Panc1 (cell line): ENCODE measurements at regions not wholly inside any gene's neighbourhood (a gene's known extent, or its start where the extent isn't known, plus 50 kb on each side); places are given as distances from the start of the nearest gene placed in this dataset.

Experiments used
- POLR2AphosphoS5 ChIP-seq: IDR thresholded peaks from 2 replicates; pipeline ENCODE4 v1.6.1; 2012; ENCODE audit warnings: mild to moderate bottlenecking, low read depth, low read length, moderate library complexity
- REST ChIP-seq, 2 experiments: IDR thresholded peaks; 2 replicates each; pipeline ENCODE4 v1.6.1; 2011 to 2012; ENCODE audit warnings: low read depth in 2 of 2, control low read depth in 1 of 2, low read length in 1 of 2, mild to moderate bottlenecking in 1 of 2, moderate library complexity in 1 of 2; ENCODE audit not compliant: insufficient read depth in 1 of 2
- SIN3A ChIP-seq: IDR thresholded peaks from 2 replicates; pipeline ENCODE4 v1.6.1; 2012; ENCODE audit warnings: low read depth, mild to moderate bottlenecking, low read length, moderate library complexity, borderline replicate concordance; ENCODE audit not compliant: insufficient read depth
- TCF7L2 ChIP-seq: IDR thresholded peaks from 2 replicates; pipeline ENCODE4 v1.6.1; 2011; ENCODE audit warnings: mild to moderate bottlenecking, low read depth, low read length, inconsistent platforms
- TF ChIP-seq, protein P1 (sequence below): fragments of 450-650 bp; IDR thresholded peaks from 2 replicates; pipeline ENCODE4 v1.5.1; 2017; ENCODE audit warnings: mild to moderate bottlenecking

GRCh38 chr19:32038961-32039360 lies 306.4 kb upstream of the ZNF507 start:
- TF ChIP-seq, protein P1, sequence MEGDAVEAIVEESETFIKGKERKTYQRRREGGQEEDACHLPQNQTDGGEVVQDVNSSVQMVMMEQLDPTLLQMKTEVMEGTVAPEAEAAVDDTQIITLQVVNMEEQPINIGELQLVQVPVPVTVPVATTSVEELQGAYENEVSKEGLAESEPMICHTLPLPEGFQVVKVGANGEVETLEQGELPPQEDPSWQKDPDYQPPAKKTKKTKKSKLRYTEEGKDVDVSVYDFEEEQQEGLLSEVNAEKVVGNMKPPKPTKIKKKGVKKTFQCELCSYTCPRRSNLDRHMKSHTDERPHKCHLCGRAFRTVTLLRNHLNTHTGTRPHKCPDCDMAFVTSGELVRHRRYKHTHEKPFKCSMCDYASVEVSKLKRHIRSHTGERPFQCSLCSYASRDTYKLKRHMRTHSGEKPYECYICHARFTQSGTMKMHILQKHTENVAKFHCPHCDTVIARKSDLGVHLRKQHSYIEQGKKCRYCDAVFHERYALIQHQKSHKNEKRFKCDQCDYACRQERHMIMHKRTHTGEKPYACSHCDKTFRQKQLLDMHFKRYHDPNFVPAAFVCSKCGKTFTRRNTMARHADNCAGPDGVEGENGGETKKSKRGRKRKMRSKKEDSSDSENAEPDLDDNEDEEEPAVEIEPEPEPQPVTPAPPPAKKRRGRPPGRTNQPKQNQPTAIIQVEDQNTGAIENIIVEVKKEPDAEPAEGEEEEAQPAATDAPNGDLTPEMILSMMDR, result no peak
- TF ChIP-seq POLR2AphosphoS5, result no peak
- no peak for TF ChIP-seq REST (IDR thresholded peaks at IDR 0.05; ENCODE audit: insufficient read depth in 1 of 2, low read depth in 2 of 2, low read length in 1 of 2)
- TF ChIP-seq SIN3A, result no peak
- TF ChIP-seq TCF7L2, result no peak
